H9 (cell line): ENCODE measurements at regions not wholly inside any gene's neighbourhood (a gene's known extent, or its start where the extent isn't known, plus 50 kb on each side); places are given as distances from the start of the nearest gene placed in this dataset.

ENCODE experiments used
- DNase-seq: peaks from one replicate; pipeline ENCODE4 v3.0.0-alpha.2; 2017
- H2AFZ ChIP-seq: one replicate; pipeline ENCODE4 v1.6.1; 2013; ENCODE audit warnings: mild to moderate bottlenecking, low read length, control low read depth, moderate library complexity
- H2AK5ac ChIP-seq: 2 replicates; pipeline ENCODE4 v1.6.1; 2013; ENCODE audit warnings: low read length, control low read depth, mixed read lengths; ENCODE audit not compliant: insufficient read length
- H2BK120ac ChIP-seq: one replicate; pipeline ENCODE4 v1.6.1; 2013; ENCODE audit warnings: low read depth, mild to moderate bottlenecking, low read length, control low read depth, inconsistent platforms; ENCODE audit not compliant: poor library complexity, severe bottlenecking
- H2BK12ac ChIP-seq: 2 replicates; pipeline ENCODE4 v1.6.1; 2013; ENCODE audit warnings: low read length, control low read depth, mixed read lengths, low read depth; ENCODE audit not compliant: insufficient read length
- H2BK15ac ChIP-seq: 2 replicates; pipeline ENCODE4 v1.6.1; 2013; ENCODE audit warnings: low read depth, low read length, control low read depth
- H2BK20ac ChIP-seq: one replicate; pipeline ENCODE4 v1.6.1; 2013; ENCODE audit warnings: low read depth, mild to moderate bottlenecking, low read length, control low read depth, inconsistent platforms; ENCODE audit not compliant: poor library complexity, severe bottlenecking
- H2BK5ac ChIP-seq: 2 replicates; pipeline ENCODE4 v1.6.1; 2013; ENCODE audit warnings: low read length, control low read depth, mixed read lengths; ENCODE audit not compliant: insufficient read length
- H3K14ac ChIP-seq: 2 replicates; pipeline ENCODE4 v1.6.1; 2013; ENCODE audit warnings: low read length, control low read depth; ENCODE audit not compliant: insufficient read depth
- H3K18ac ChIP-seq: 2 replicates; pipeline ENCODE4 v1.6.1; 2013; ENCODE audit warnings: low read depth, mild to moderate bottlenecking, mixed read lengths, low read length, control low read depth; ENCODE audit not compliant: insufficient read length
- H3K23ac ChIP-seq: 2 replicates; pipeline ENCODE4 v1.6.1; 2013; ENCODE audit warnings: low read length, control low read depth, mixed read lengths, low read depth; ENCODE audit not compliant: insufficient read length
- H3K23me2 ChIP-seq: 2 replicates; pipeline ENCODE4 v1.6.1; 2013; ENCODE audit warnings: low read depth, mild to moderate bottlenecking, mixed read lengths, low read length, control low read depth; ENCODE audit not compliant: insufficient read length, poor library complexity, severe bottlenecking
- H3K27ac ChIP-seq: 2 replicates; pipeline ENCODE4 v1.5.1; 2013; ENCODE audit warnings: low read length, control low read depth, mixed read lengths, low read depth; ENCODE audit not compliant: insufficient read length
- H3K27me3 ChIP-seq: 2 replicates; pipeline ENCODE4 v1.6.1; 2013; ENCODE audit warnings: low read length, control low read depth, inconsistent platforms; ENCODE audit not compliant: insufficient read depth
- H3K4ac ChIP-seq: 2 replicates; pipeline ENCODE4 v1.6.1; 2013; ENCODE audit warnings: low read depth, mild to moderate bottlenecking, control low read depth, inconsistent platforms, low read length, moderate library complexity
- H3K4me1 ChIP-seq: 2 replicates; pipeline ENCODE4 v1.6.1; 2013; ENCODE audit warnings: low read length, control low read depth, inconsistent platforms; ENCODE audit not compliant: insufficient read depth
- H3K4me2 ChIP-seq: 2 replicates; pipeline ENCODE4 v1.6.1; 2013; ENCODE audit warnings: low read length, control low read depth, mixed read lengths; ENCODE audit not compliant: insufficient read length, insufficient read depth
- H3K56ac ChIP-seq: 2 replicates; pipeline ENCODE4 v1.6.1; 2013; ENCODE audit warnings: low read depth, mild to moderate bottlenecking, mixed read lengths, low read length, control low read depth; ENCODE audit not compliant: insufficient read length
- H3K79me1 ChIP-seq: 2 replicates; pipeline ENCODE4 v1.6.1; 2013; ENCODE audit warnings: low read depth, mild to moderate bottlenecking, moderate library complexity, low read length, control low read depth, inconsistent platforms; ENCODE audit not compliant: insufficient read depth, poor library complexity, severe bottlenecking
- H3K79me2 ChIP-seq: 2 replicates; pipeline ENCODE4 v1.6.1; 2013; ENCODE audit warnings: low read length, control low read depth, inconsistent platforms; ENCODE audit not compliant: insufficient read depth
- H3K9ac ChIP-seq: 2 replicates; pipeline ENCODE4 v1.6.1; 2013; ENCODE audit warnings: low read length, control low read depth, mixed read lengths; ENCODE audit not compliant: insufficient read length; ENCODE audit errors: extremely low read depth
- H3K9me3 ChIP-seq: one replicate; pipeline ENCODE4 v1.6.1; 2013; ENCODE audit warnings: low read depth, low read length, inconsistent platforms; ENCODE audit not compliant: control insufficient read depth
- H3T11ph ChIP-seq: one replicate; pipeline ENCODE4 v1.6.1; 2013; ENCODE audit warnings: mild to moderate bottlenecking, low read length, control low read depth, inconsistent platforms
- H4K20me1 ChIP-seq: one replicate; pipeline ENCODE4 v1.6.1; 2013; ENCODE audit not compliant: control insufficient read depth, insufficient read length, insufficient read depth
- H4K5ac ChIP-seq: 2 replicates; pipeline ENCODE4 v1.6.1; 2013; ENCODE audit warnings: low read depth, mild to moderate bottlenecking, mixed read lengths, low read length, control low read depth; ENCODE audit not compliant: insufficient read length
- H4K8ac ChIP-seq: replicated peaks from 2 replicates; pipeline ENCODE4 v1.6.1; 2013; ENCODE audit warnings: low read length, control low read depth, mixed read lengths, low read depth; ENCODE audit not compliant: insufficient read length
- H4K91ac ChIP-seq: 2 replicates; pipeline ENCODE4 v1.6.1; 2013; ENCODE audit warnings: low read depth, mild to moderate bottlenecking, moderate library complexity, mixed read lengths, low read length, control low read depth; ENCODE audit not compliant: insufficient read length
- H3K27ac Mint-ChIP-seq, 3 experiments: 2 replicates in 2 of 3; 3 replicates in 1 of 3; pipeline ENCODE4 v1.8.0; 2020 to 2021; ENCODE audit warnings: mixed read lengths in 3 of 3, mild to moderate bottlenecking in 1 of 3, moderate library complexity in 1 of 3
- H3K27me3 Mint-ChIP-seq: 2 replicates; pipeline ENCODE4 v1.8.0; 2021; ENCODE audit warnings: low read depth, mild to moderate bottlenecking, moderate library complexity, mixed read lengths
- H3K36me3 Mint-ChIP-seq, 3 experiments: 2 replicates in 2 of 3; 3 replicates in 1 of 3; pipeline ENCODE4 v1.8.0; 2020 to 2021; ENCODE audit warnings: low read depth in 3 of 3, mixed read lengths in 3 of 3; ENCODE audit not compliant: insufficient read depth in 1 of 3
- H3K4me1 Mint-ChIP-seq, 2 experiments: 2 replicates each; pipeline ENCODE4 v1.8.0; 2020; ENCODE audit warnings: mixed read lengths in 2 of 2
- H3K4me3 Mint-ChIP-seq, 2 experiments: 2 replicates in 1 of 2; 3 replicates in 1 of 2; pipeline ENCODE4 v1.8.0; 2020 to 2021; ENCODE audit warnings: mild to moderate bottlenecking in 2 of 2, mixed read lengths in 2 of 2, moderate library complexity in 1 of 2
- H3K9me3 Mint-ChIP-seq, 2 experiments: 2 replicates in 1 of 2; 3 replicates in 1 of 2; pipeline ENCODE4 v1.8.0; 2020; ENCODE audit warnings: mild to moderate bottlenecking in 2 of 2, mixed read lengths in 2 of 2, moderate library complexity in 1 of 2
- CTCF ChIP-seq: fragments of 200-600 bp; sonication (generic); conservative IDR thresholded peaks from 3 replicates; pipeline ENCODE4 v1.8.0; 2021; ENCODE audit warnings: antibody characterized with exemption, mild to moderate bottlenecking
- WGBS: extraction: QIAGEN DNeasy Blood & Tissue Kit; methylation state at CpG from one replicate; pipeline ENCODE4 v1.1.7; 2013; ENCODE audit warnings: missing lambda C conversion rate, low lambda C conversion rate, mixed read lengths; ENCODE audit not compliant: insufficient read length; ENCODE audit errors: extremely low coverage; 5-methylcytosine and 5-hydroxymethylcytosine counted together

- Histone ChIP-seq H2AK5ac (no peak overlapping the region), H3K79me1 (no peaks in the 10 kb centered on the region), H2BK120ac (no peak overlapping the region), H3K23me2 (no peaks in the 10 kb centered on the region), H2BK20ac (no peak overlapping the region), H2BK15ac (no peak overlapping the region), H3K27me3 (no peaks in the 10 kb centered on the region), H3K4me1 (no peaks in the 10 kb centered on the region), H3K23ac (no peak overlapping the region), H3K14ac (no peak overlapping the region), H4K8ac (no peak overlapping the region), H2BK12ac (no peak overlapping the region), H3K9ac (no peak overlapping the region), H3K79me2 (no peaks in the 10 kb centered on the region), H3K4me2 (no peak overlapping the region), H2BK5ac (no peak overlapping the region), H3K56ac (no peak overlapping the region), H3T11ph (no peak overlapping the region), H4K5ac (no peak overlapping the region), H2AFZ (no peak overlapping the region), H3K27ac (no peak overlapping the region), H3K9me3 (no peaks in the 10 kb centered on the region), H4K20me1 (no peaks in the 10 kb centered on the region), H4K91ac (no peak overlapping the region), H3K4ac (no peak overlapping the region), H3K18ac (no peak overlapping the region)
- Mint-ChIP-seq H3K9me3 (peaks cover 0 to 3% of the 10 kb centered on the region in 2 experiments; a peak in 2 of 5 replicates), H3K36me3 (no peaks in the 10 kb centered on the region), H3K4me3 (no peak overlapping the region), H3K27me3 (no peaks in the 10 kb centered on the region), H3K4me1 (no peaks in the 10 kb centered on the region), H3K27ac (no peak overlapping the region)
- DNase-seq: no peak
- no peak for TF ChIP-seq CTCF
- WGBS: no CpG with 5 or more reads among the region's 4 CpGs
Measured at GRCh38 chr10:36007369-36007768, 365.3 kb upstream of the FZD8 start.
